Endothelial cell of umbilical vein (primary cell): ENCODE measurements at regions not wholly inside any gene's neighbourhood (a gene's known extent, or its start where the extent isn't known, plus 50 kb on each side); places are given as distances from the start of the nearest gene placed in this dataset.
A peak's percentile ranks its signal among the peaks of the same experiment; 100 is the strongest.

Source experiments
- BruUV-seq: library from RNA; stranded (reverse); fragments of 400-500 nt; replicated peaks from 2 replicates; lab custom pipeline; 2021; lab: Mats Ljungman, UMichigan
- CTCF ChIA-PET: fragments of 300-600, 350-600 bp; sonication (Branson Sonifier 250); formaldehyde crosslinking; loops from one replicate; lab custom pipeline; 2021; ENCODE audit warnings: antibody characterized with exemption, inconsistent platforms; lab: Charles Lee
- POLR2A ChIA-PET: fragments of 300-600, 350-600 bp; sonication (Branson Sonifier 250); formaldehyde crosslinking; loops from one replicate; lab custom pipeline; 2021; ENCODE audit warnings: antibody characterized with exemption, inconsistent platforms; lab: Charles Lee
- DNase-seq: peaks from one replicate; pipeline ENCODE4 v3.0.0-alpha.2; 2011; ENCODE audit warnings: low read depth, low spot score
- FAIRE-seq: peaks from 2 replicates; lab custom pipeline; 2011; peaks lifted over from hg19 to GRCh38; lab: Jason Lieb, UNC
- H2AFZ ChIP-seq: 2 replicates; pipeline ENCODE4 v1.6.0; 2012; ENCODE audit warnings: low read depth, low read length, control low read depth, inconsistent platforms
- H3K27ac ChIP-seq: 2 replicates; pipeline ENCODE4 v1.5.1; 2011; ENCODE audit warnings: low read depth, mild to moderate bottlenecking, control low read depth, low read length, moderate library complexity; ENCODE audit not compliant: insufficient read depth
- H3K27me3 ChIP-seq, 2 experiments: 2 replicates each; pipeline versions ENCODE4 v1.6.0 to v1.6.1; 2011; ENCODE audit warnings: low read length in 2 of 2, mixed read lengths in 1 of 2; ENCODE audit not compliant: control insufficient read depth in 2 of 2, insufficient read depth in 2 of 2
- H3K36me3 ChIP-seq, 2 experiments: 2 replicates in 1 of 2; 3 replicates in 1 of 2; pipeline ENCODE4 v1.5.1; 2011; ENCODE audit warnings: low read length in 2 of 2, mild to moderate bottlenecking in 1 of 2, moderate library complexity in 1 of 2; ENCODE audit not compliant: control insufficient read depth in 2 of 2, insufficient read depth in 2 of 2; ENCODE audit errors: extremely low read depth in 1 of 2
- H3K4me1 ChIP-seq: 3 replicates; pipeline ENCODE4 v1.5.1; 2011; ENCODE audit warnings: mild to moderate bottlenecking, low read length; ENCODE audit not compliant: control insufficient read depth, insufficient read depth; ENCODE audit errors: extremely low read depth
- H3K4me2 ChIP-seq: 2 replicates; pipeline ENCODE4 v1.6.1; 2011; ENCODE audit warnings: low read length, control low read depth, mixed read lengths; ENCODE audit not compliant: insufficient read depth
- H3K4me3 ChIP-seq, 3 experiments: fragments of 200-600 bp in 1 of 3; sonication (generic), shearing (Covaris generic) in 1 of 3; replicated peaks in 1 of 3; 2 replicates each; pipeline ENCODE4 v1.5.1; 2011 to 2016; ENCODE audit warnings: control low read depth in 3 of 3, low read length in 3 of 3, mild to moderate bottlenecking in 2 of 3, inconsistent platforms in 1 of 3, low read depth in 1 of 3, moderate library complexity in 1 of 3; ENCODE audit not compliant: insufficient read depth in 1 of 3
- H3K79me2 ChIP-seq: 2 replicates; pipeline ENCODE4 v1.6.0; 2012; ENCODE audit warnings: low read length, inconsistent platforms; ENCODE audit not compliant: control insufficient read depth, insufficient read depth
- H3K9ac ChIP-seq: replicated peaks from 2 replicates; pipeline ENCODE3; 2011; ENCODE audit warnings: low read length, control low read depth; ENCODE audit not compliant: insufficient read depth; ENCODE audit errors: extremely low read depth
- H3K9me1 ChIP-seq: replicated peaks from 3 replicates; pipeline ENCODE4 v1.6.0; 2011; ENCODE audit warnings: mild to moderate bottlenecking, low read length; ENCODE audit not compliant: control insufficient read depth, insufficient read depth; ENCODE audit errors: extremely low read depth
- H3K9me3 ChIP-seq: replicated peaks from 2 replicates; pipeline ENCODE4 v1.5.1; 2012; ENCODE audit warnings: low read length, inconsistent platforms; ENCODE audit not compliant: control insufficient read depth, insufficient read depth
- H4K20me1 ChIP-seq: replicated peaks from 2 replicates; pipeline ENCODE3; 2011; ENCODE audit warnings: mild to moderate bottlenecking, low read length; ENCODE audit not compliant: control insufficient read depth, insufficient read depth; ENCODE audit errors: extremely low read depth
- EZH2 ChIP-seq: IDR thresholded peaks from 2 replicates; pipeline ENCODE4 v1.6.1; 2012; ENCODE audit warnings: borderline replicate concordance, low read depth, mild to moderate bottlenecking, moderate library complexity, low read length, inconsistent platforms; ENCODE audit not compliant: severe bottlenecking
- FOS ChIP-seq: IDR thresholded peaks from 2 replicates; pipeline ENCODE4 v1.6.1; 2011; ENCODE audit warnings: mild to moderate bottlenecking, low read length, moderate library complexity, borderline replicate concordance; ENCODE audit not compliant: insufficient read depth
- GATA2 ChIP-seq: IDR thresholded peaks from 2 replicates; pipeline ENCODE4 v1.7.0; 2011; ENCODE audit warnings: low read depth, mild to moderate bottlenecking, moderate library complexity, mixed read lengths, low read length; ENCODE audit not compliant: insufficient read length, insufficient read depth
- JUN ChIP-seq: IDR thresholded peaks from 2 replicates; pipeline ENCODE4 v1.6.1; 2011; ENCODE audit warnings: borderline replicate concordance, low read depth; ENCODE audit not compliant: insufficient read length, insufficient read depth
- MYC ChIP-seq: IDR thresholded peaks from one replicate; pipeline ENCODE4 v1.6.1; 2011; ENCODE audit warnings: mild to moderate bottlenecking, low read depth, low read length
- POLR2A ChIP-seq: IDR thresholded peaks from 2 replicates; pipeline ENCODE4 v1.6.1; 2012; ENCODE audit warnings: low read depth, mild to moderate bottlenecking, control low read depth, low read length
- POLR2AphosphoS5 ChIP-seq: IDR thresholded peaks from 2 replicates; pipeline ENCODE4 v1.6.1; 2012; ENCODE audit warnings: low read depth, mild to moderate bottlenecking, control low read depth, low read length, moderate library complexity; ENCODE audit not compliant: insufficient read depth
- dilution Hi-C: fragments of 300-500 bp; cut with MboI; formaldehyde crosslinking; loops from one replicate; pipeline ENCODE4 v1.15.0; 2019; ENCODE audit warnings: low sequenced_read_pairs; ENCODE audit not compliant: extremely low pct_ligation_motif_present
- intact Hi-C: fragments of 100-400 bp; cut with micrococcal nuclease; formaldehyde crosslinking; loops from one replicate; pipeline ENCODE4 v1.10.0; 2022
- TF ChIP-seq, protein P1 (sequence below): IDR thresholded peaks from 2 replicates; pipeline ENCODE4 v1.6.1; 2011; ENCODE audit not compliant: insufficient read depth, insufficient read length
- TF ChIP-seq, protein P2 (sequence below), 2 donors: IDR thresholded peaks; 1 replicate in 1 of 2; 2 replicates in 1 of 2; pipeline ENCODE4 v1.5.1; 2011; ENCODE audit warnings: low read length in 2 of 2, mild to moderate bottlenecking in 2 of 2, moderate library complexity in 2 of 2, control low read depth in 1 of 2, inconsistent platforms in 1 of 2, low read depth in 1 of 2; ENCODE audit not compliant: insufficient read depth in 1 of 2; ENCODE audit errors: extremely low read depth in 1 of 2

DNA sequence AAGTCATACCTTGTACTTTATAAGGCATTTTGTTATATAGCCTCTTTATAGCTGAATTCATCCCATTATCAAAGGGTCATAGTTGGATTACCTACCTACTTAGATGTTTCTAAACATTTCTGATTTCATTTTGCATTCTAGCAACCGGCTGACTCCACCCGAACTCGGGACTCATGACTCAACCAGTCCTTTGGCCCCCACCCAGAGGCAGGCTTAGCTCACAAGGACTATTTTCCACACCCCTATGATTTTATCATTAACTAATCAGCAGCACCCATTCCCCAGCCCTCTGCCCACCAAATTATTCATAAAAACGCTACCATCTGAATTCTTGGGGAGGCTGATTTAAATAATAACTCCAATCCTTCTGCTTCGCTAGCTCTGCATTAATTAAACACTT lies 79.9 kb upstream of the EGFL6 start:
- BruUV-seq = no TSS peak

More for the DNA sequence above, 79.9 kb upstream of the EGFL6 start:
- ChIA-PET POLR2A (interaction anchor here (0.6 kb wide), 1 partner anchor 508 kb away, joined by 5 read pairs; no protein-coding TSS in a partner anchor), CTCF (interaction anchor here (0.8 kb wide), 1 partner anchor 543 kb away, joined by 6 read pairs; no protein-coding TSS in a partner anchor)
- TF ChIP-seq FOS = no peak
- TF ChIP-seq POLR2A = no peak
- no peak for TF ChIP-seq GATA2
- no peak for TF ChIP-seq MYC
- TF ChIP-seq, protein P1, sequence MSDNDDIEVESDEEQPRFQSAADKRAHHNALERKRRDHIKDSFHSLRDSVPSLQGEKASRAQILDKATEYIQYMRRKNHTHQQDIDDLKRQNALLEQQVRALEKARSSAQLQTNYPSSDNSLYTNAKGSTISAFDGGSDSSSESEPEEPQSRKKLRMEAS = no peak
- no peak for TF ChIP-seq JUN
- TF ChIP-seq, protein P2, sequence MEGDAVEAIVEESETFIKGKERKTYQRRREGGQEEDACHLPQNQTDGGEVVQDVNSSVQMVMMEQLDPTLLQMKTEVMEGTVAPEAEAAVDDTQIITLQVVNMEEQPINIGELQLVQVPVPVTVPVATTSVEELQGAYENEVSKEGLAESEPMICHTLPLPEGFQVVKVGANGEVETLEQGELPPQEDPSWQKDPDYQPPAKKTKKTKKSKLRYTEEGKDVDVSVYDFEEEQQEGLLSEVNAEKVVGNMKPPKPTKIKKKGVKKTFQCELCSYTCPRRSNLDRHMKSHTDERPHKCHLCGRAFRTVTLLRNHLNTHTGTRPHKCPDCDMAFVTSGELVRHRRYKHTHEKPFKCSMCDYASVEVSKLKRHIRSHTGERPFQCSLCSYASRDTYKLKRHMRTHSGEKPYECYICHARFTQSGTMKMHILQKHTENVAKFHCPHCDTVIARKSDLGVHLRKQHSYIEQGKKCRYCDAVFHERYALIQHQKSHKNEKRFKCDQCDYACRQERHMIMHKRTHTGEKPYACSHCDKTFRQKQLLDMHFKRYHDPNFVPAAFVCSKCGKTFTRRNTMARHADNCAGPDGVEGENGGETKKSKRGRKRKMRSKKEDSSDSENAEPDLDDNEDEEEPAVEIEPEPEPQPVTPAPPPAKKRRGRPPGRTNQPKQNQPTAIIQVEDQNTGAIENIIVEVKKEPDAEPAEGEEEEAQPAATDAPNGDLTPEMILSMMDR (IDR thresholded peaks at IDR 0.05; ENCODE audit: extremely low read depth in 1 of 2, insufficient read depth in 1 of 2, low read depth in 1 of 2, low read length in 2 of 2) = no peak
- TF ChIP-seq POLR2AphosphoS5 = no peak
- no peak for TF ChIP-seq EZH2
- Histone ChIP-seq H3K4me3 (no peak overlapping the region), H3K36me3 (no peaks in the 10 kb centered on the region), H3K4me1 (peaks cover 13% of the 10 kb centered on the region), H3K79me2 (no peaks in the 10 kb centered on the region), H3K4me2 (no peak overlapping the region), H3K27ac (no peak overlapping the region), H2AFZ (peak overlapping the region; percentile 34), H3K27me3 (no peaks in the 10 kb centered on the region), H3K9ac (no peak overlapping the region), H4K20me1 (no peaks in the 10 kb centered on the region), H3K9me3 (no peaks in the 10 kb centered on the region), H3K9me1 (no peaks in the 10 kb centered on the region)
- no peak for FAIRE-seq
- dilution Hi-C loops = no loop called here
- intact Hi-C loops = loop anchor here (5.0 kb wide), 3 partner anchors 187 to 387 kb away; no protein-coding TSS in a partner anchor
- DNase-seq = peak; percentile 16
